MG63 (cell line): ENCODE measurements at regions not wholly inside any gene's neighbourhood (a gene's known extent, or its start where the extent isn't known, plus 50 kb on each side); places are given as distances from the start of the nearest gene placed in this dataset.

Source experiments
- DNase-seq: peaks from one replicate; pipeline ENCODE4 v3.0.0-alpha.2; 2020
- H3K27me3 ChIP-seq: fragments of 250-450 bp; sonication (Bioruptor Pico); 2 replicates; pipeline ENCODE4 v1.5.1; 2020; ENCODE audit warnings: mild to moderate bottlenecking, moderate library complexity
- H3K36me3 ChIP-seq: fragments of 250-450 bp; sonication (Bioruptor Pico); 2 replicates; pipeline ENCODE4 v1.5.1; 2020; ENCODE audit warnings: mild to moderate bottlenecking, moderate library complexity
- H3K4me3 ChIP-seq: fragments of 250-450 bp; sonication (Bioruptor Pico); 2 replicates; pipeline ENCODE4 v1.5.1; 2020; ENCODE audit warnings: mild to moderate bottlenecking, moderate library complexity
- H3K9me3 ChIP-seq: fragments of 250-450 bp; sonication (Bioruptor Pico); 2 replicates; pipeline ENCODE4 v1.5.1; 2020; ENCODE audit warnings: mild to moderate bottlenecking, moderate library complexity

DNA sequence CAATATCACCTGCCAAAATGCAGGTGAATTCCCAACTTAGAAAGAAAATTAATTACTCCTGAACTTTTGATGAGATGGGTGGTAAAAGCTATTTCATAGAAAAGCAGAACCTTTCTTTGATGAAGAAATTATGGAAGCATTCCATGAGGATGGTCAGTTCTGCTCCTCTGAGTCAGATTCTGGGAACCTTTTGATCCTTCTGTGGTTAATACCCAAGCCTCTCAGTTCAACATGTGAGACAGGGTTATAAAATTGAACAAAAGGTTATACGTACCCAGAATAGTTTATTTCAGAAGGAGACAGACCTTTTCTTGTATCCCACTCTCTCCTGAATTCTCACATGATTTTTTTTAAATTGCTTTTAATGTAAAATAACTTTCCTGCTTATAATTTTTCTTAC lies 767.6 kb upstream of the ADAMTS16 start:
- no peak for DNase-seq
- no peak overlapping the region for H3K4me3 ChIP-seq
- H3K27me3 ChIP-seq: no peaks in the 10 kb centered on the region
- H3K9me3 ChIP-seq: no peaks in the 10 kb centered on the region
- H3K36me3 ChIP-seq: no peaks in the 10 kb centered on the region

DNA sequence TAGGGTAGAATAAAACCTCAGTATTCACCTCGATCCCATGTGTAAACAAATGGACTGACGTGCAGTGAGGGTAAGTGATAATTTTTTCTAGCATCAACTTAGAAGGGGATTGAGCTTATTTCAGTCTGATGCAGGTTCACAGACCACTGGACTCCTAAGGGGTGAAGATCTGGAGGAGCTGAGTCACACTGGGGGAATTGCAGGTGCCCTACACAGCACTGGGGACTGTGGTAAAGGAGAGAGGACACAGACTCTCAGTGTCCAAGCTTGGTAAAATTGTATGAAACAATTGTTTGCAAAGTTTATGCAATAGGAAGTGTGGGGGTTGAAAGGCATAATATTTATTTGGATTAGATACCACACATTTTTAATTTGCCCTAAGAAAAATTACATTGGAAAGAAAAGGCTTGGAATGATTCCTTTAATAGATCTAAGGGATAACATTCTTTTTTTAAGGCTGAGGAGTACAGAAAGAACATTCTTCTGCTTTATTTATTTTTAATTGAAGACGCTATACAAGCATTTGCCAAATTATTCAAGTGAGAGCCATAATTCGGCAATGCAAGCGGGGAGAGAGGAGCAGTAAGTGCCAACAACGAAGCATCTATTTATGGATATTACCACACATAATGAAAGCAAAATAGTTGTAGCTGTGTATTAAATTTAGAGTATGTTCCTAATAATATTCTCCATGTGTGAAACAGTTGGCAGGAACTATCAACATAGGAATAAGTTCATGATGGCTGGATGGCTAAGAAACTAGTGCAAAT lies 766.9 kb upstream of the ADAMTS16 start:
- no peak overlapping the region for H3K4me3 ChIP-seq
- no peak for DNase-seq
- H3K36me3 ChIP-seq: no peaks in the 10 kb centered on the region
- H3K27me3 ChIP-seq: no peaks in the 10 kb centered on the region
- H3K9me3 ChIP-seq: no peaks in the 10 kb centered on the region

DNA sequence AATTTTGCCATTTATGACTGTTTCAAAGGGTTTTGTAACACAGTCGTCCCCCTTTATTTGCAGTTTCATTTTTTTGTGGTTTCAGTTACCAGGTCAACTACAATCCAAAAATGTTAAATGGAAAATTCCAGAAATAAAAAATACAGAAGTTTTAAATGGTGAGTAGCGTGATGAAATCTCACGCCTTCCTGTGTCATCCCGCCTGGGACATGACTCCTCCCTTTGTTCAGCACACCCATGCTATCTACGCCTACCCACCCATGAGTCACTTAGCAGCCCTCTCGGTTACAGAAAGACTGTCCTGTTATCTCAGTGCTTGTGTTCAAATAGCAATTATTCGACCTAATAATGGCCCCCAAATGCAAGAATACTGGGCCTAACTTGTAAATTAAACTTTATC lies 765.3 kb upstream of the ADAMTS16 start:
- no peaks in the 10 kb centered on the region for H3K9me3 ChIP-seq
- no peak for DNase-seq
- no peaks in the 10 kb centered on the region for H3K27me3 ChIP-seq
- no peaks in the 10 kb centered on the region for H3K36me3 ChIP-seq
- H3K4me3 ChIP-seq: no peak overlapping the region

DNA sequence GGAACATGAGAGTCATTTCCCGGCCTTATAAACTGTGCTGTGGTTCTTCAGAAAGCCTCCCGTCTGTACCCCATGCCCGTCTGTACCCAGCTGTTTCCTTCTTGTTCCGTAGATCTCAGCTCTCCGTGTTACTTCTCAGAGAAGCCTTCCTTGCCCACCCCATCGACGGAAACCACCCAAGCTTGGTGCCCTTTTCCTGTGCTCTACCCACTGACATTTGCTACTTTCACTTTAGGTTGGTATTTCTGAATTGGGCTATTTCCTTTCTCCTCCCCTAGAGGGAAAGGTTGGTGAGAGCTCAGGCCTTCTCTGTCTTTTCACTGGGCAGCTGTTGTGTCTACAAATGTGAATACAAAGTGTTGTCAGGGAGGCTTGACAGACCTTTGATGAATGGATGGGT lies 764.5 kb upstream of the ADAMTS16 start:
- Histone ChIP-seq H3K27me3 (no peaks in the 10 kb centered on the region), H3K9me3 (no peaks in the 10 kb centered on the region), H3K36me3 (no peaks in the 10 kb centered on the region), H3K4me3 (no peak overlapping the region)
- DNase-seq: no peak

DNA sequence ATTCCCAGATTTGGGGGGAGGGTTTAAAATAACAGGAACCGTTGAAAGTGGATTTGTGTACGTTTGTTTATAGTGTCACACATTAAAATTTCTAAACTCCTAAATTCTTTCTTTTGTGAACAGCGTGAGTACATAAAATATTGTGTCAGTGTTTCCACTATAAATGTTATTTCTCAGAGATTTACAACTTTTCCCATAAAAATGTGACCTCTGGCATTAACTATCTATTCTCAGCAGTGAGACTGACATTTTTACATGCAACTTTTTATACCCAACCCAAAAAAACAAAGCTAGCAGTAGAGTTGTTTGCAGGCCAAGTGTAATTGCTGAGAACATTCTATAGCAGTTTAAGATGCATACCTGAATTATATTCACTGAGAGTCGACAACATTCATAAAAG lies 757.0 kb upstream of the ADAMTS16 start:
- no peaks in the 10 kb centered on the region for H3K36me3 ChIP-seq
- H3K4me3 ChIP-seq: no peak overlapping the region
- H3K27me3 ChIP-seq: no peaks in the 10 kb centered on the region
- DNase-seq: no peak
- H3K9me3 ChIP-seq: no peaks in the 10 kb centered on the region

DNA sequence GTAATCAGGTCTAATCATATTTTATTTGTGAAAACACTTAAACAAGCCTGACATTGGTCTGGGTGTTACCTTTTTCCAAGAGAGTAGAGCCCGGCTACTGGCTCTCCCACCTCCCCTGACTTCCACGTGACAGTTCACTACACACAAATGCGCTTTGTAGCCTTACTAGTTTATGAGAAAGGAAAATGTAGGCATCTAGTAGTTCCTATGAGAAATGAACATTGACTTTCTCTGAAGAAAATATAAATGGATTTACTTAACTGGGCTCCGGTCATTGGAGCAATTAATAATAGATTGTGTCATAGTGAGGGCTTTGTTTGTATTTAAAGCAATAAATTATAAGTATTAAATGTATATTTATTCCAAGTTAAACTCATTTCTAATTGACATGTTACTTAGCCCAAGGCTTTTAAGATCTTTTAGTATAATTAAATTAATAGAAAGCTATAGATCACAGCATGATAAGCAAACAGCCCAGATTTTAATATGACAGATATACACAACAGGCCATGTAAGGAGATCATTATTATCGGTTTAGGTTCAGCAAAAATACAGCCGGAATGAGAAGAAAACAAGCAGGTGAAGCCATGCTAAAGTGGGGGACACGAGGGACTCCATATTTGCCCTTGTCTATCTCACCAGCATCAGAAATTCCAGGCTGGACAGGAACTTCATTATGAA lies 756.5 kb upstream of the ADAMTS16 start:
- no peaks in the 10 kb centered on the region for H3K9me3 ChIP-seq
- H3K27me3 ChIP-seq: no peaks in the 10 kb centered on the region
- no peaks in the 10 kb centered on the region for H3K36me3 ChIP-seq
- no peak overlapping the region for H3K4me3 ChIP-seq
- no peak for DNase-seq

DNA sequence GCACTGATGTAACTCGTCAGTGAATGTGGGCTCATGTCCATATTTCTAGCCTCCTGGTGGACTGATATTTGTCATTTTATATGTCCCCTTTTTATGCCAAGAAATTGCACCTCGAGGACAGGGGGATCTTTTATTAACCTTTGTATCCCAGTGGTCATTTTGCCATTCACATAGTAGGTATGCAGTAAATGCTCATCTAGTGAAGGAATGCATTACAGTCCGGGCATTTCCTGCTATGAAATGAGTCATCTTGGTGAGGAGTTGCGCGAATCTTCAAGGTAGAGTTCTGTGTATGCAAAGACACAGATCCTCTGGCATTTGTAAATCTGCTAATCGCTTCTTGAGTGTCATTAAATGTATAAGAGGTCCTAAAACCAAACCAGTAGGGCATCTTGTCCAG lies 755.5 kb upstream of the ADAMTS16 start:
- DNase-seq: no peak
- Histone ChIP-seq H3K27me3 (no peaks in the 10 kb centered on the region), H3K9me3 (no peaks in the 10 kb centered on the region), H3K4me3 (no peak overlapping the region), H3K36me3 (no peaks in the 10 kb centered on the region)

DNA sequence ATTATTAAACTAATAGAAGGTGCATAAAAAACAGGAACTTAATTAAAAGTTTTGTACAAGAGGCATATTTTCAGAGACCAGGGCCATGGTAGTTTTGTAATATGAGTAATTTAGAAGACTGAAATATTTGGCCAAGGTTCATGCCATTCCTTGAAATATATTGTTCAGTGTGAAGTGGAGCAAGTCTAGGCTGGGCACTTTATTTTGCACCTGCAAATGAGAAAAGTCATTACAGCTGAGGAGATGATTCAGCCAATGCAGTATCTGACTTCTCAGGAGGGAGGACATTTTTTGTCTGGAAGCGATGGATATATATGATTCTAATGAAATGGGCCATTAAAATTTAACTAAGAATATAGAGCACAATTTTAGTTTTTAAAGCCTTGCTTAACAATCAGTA lies 754.0 kb upstream of the ADAMTS16 start:
- Histone ChIP-seq H3K36me3 (no peaks in the 10 kb centered on the region), H3K27me3 (no peaks in the 10 kb centered on the region), H3K9me3 (no peaks in the 10 kb centered on the region), H3K4me3 (no peak overlapping the region)
- DNase-seq: no peak

DNA sequence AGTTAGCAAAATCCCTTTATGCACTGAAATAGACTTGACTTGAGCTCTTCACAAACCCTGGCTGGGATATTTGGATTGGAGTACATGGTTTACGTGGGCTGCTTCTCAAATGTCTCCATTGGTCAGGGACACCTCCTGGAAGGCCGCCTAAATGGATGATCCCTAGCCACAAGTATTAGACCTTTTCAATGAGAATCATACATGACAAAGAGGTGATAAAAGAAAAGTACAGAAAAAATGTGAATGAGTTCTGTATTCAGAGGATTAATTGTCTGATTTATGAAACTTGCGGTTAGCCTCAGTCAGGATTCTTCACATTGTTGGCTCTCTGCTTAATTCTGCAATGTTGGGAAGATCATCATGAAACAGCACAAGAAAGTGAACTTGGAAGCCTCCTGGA lies 752.8 kb upstream of the ADAMTS16 start:
- Histone ChIP-seq H3K27me3 (no peaks in the 10 kb centered on the region), H3K36me3 (no peaks in the 10 kb centered on the region), H3K4me3 (no peak overlapping the region), H3K9me3 (no peaks in the 10 kb centered on the region)
- no peak for DNase-seq

DNA sequence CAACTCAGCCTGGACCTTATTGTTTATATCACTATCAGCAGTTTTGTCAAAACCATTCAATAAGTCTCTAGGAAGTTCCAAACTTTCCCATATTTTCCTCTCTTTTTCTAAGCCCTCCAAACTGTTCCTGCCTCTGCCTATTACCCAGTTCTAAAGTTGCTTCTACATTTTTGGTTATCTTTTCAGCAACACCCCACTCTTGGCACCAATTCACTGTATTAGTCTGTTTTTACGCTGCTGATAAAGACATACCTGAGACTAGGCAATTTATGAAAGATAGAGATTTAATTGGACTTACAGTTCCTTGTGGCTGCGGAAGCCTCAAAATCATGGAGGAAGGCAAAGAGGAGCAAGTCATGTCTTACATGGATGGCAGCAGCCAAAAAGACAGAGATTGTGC lies 744.4 kb upstream of the ADAMTS16 start:
- H3K9me3 ChIP-seq: no peaks in the 10 kb centered on the region
- no peak overlapping the region for H3K4me3 ChIP-seq
- no peak for DNase-seq
- peaks cover 3% of the 10 kb centered on the region; the same call in 1 of the 2 replicates for H3K27me3 ChIP-seq
- no peaks in the 10 kb centered on the region for H3K36me3 ChIP-seq

DNA sequence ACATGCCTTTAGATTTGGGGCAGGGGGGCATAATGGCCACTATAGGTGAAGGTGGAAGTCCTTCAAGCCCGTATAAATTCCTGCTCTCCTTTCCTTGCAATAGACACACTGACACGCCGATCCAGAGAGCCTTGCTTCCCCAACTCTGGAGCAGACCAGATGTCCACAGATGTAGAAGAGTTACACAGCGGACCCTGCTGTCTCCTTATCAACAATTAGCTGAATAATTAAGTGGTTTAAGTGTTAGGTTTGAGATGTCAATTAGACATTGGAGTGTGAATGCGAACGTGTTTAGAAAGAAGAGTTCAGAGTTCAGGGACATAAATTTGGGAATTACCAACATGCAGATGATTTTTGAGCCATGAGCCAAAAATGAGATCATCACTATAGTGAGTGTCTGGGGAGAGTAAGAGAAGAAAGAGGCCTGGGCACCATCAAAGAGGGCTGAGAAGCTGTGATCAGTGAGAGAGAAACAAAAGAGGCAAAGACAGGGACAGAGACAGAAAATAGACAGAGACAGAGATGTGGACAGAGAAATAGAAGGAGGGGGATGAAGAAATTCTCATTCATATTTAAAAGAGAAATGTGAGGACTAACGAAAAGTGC lies 734.4 kb upstream of the ADAMTS16 start:
- Histone ChIP-seq H3K36me3 (no peaks in the 10 kb centered on the region), H3K9me3 (no peaks in the 10 kb centered on the region), H3K4me3 (no peak overlapping the region), H3K27me3 (no peaks in the 10 kb centered on the region)
- no peak for DNase-seq

DNA sequence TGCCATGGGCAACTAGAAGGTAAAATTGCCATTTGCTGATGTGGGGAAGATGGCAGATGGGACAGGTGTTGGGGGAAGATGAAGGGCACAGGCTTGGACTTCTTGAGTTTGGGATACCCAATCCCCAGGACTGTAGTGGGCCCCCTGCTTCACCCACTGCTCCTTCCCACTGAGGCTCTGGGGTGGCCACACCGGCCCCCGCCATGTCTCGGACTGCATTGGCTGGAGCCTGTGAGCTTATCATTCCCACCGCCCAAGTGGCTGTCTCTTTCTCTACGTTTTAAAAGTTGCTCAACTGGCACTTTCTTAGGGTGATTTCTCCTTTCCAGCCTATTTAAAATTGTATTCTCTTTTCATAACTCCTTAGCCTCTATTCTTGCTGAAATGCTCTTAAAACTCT lies 730.0 kb upstream of the ADAMTS16 start:
- no peak for DNase-seq
- Histone ChIP-seq H3K4me3 (no peak overlapping the region), H3K27me3 (no peaks in the 10 kb centered on the region), H3K9me3 (no peaks in the 10 kb centered on the region), H3K36me3 (no peaks in the 10 kb centered on the region)

DNA sequence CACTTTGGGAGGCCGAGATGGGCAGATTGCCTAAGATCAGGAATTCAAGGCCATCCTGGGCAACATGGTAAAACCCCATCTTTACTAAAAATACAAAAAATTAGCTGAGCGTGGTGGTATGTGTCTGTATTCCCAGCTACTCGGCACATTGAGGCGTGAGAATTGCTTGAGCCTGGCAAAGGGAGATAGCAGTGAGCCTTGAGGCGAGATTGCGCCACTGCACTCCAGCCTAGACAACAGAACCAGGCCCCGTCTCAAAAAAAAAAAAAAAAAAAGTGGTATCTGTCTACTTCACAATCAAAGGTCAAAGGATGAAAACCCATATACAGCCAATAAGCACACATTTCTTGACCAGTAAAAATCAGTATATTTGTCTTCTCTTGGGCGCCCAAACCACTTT lies 728.5 kb upstream of the ADAMTS16 start:
- DNase-seq: no peak
- Histone ChIP-seq H3K36me3 (no peaks in the 10 kb centered on the region), H3K4me3 (no peak overlapping the region), H3K27me3 (no peaks in the 10 kb centered on the region), H3K9me3 (no peaks in the 10 kb centered on the region)

DNA sequence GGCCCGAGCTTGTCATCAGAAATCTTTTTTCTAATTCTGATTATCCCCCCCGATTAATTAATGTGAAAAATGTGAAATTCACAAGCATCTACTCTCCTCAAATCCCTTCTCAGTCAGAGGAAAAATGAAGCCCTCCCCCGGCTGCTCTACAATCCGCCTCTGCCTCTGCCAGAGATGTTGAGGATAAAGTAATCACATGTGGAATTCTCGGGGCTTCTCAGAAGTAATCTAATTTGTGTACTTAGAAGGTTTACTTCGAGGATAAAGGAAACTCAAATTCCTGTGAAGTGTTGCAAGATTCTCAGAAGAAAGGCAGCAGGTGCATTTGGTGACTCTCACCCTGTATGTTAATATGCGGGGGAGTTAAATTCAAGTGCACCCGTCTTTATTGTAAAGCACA lies 726.1 kb upstream of the ADAMTS16 start:
- no peak for DNase-seq

DNA sequence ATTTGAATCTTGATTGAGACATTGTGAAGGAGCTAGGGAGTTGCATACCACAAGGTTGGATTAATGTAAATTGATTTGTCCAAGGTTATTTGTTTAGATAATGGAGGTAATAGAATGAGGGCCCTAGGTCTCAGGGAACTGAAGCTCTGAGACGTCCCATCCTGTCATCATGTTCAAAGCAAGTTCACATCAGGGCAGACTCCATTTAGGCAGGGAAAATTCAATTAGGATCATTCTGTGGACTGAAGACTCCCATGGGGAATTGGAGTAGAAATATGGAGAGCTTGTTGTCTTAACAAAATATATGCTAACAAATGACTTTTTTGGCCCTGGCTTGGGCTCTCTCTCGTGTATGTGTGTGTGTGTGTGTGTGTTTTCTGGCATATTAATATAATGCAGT lies 722.0 kb upstream of the ADAMTS16 start:
- Histone ChIP-seq H3K4me3 (no peak overlapping the region), H3K27me3 (no peaks in the 10 kb centered on the region; the same call in 1 of the 2 replicates), H3K36me3 (no peaks in the 10 kb centered on the region), H3K9me3 (no peaks in the 10 kb centered on the region)
- DNase-seq: no peak

More for the DNA sequence above, 726.1 kb upstream of the ADAMTS16 start:
- no peaks in the 10 kb centered on the region for H3K27me3 ChIP-seq
- H3K36me3 ChIP-seq: no peaks in the 10 kb centered on the region
- H3K4me3 ChIP-seq: no peak overlapping the region
- no peaks in the 10 kb centered on the region for H3K9me3 ChIP-seq

DNA sequence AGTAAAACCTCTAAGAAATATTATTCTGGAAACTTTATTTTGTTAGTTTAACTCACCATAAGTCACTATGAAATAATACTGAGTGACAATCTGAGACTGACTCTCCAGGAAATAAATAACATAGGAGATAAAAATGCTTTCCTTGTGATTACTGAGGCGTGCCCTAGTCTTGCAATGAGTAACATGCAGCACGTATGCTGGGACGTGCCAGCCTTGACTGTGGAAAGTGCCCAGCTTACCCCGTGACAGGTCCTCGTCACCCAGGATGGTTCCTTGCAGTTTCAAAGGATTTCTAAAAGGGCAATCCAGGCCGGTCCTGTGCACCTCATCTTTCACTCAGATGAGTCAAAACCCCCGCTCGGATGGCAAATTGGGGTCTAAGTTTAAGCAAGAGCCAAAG lies 720.8 kb upstream of the ADAMTS16 start:
- Histone ChIP-seq H3K4me3 (no peak overlapping the region), H3K36me3 (no peaks in the 10 kb centered on the region), H3K27me3 (no peaks in the 10 kb centered on the region; the same call in 1 of the 2 replicates), H3K9me3 (no peaks in the 10 kb centered on the region)
- DNase-seq: no peak

DNA sequence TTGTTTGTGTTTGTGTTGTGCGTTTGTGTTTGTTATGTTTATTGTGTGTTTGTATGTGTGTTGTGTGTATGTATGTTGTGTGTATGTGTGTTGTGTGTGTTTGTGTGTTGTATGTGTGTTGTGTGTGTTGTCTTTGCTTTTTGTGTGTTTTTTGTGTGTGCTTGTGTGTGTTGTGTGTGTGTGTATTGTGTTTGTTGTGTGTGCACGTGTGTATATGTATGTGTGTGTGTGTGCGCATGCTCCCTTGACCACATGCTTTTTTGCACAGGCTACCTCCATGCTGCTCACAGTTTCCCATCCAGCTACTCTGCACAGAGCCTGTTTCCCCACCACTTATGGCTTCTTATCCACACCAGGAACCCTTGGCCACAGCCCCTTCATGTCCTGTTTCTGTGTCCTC lies 720.0 kb upstream of the ADAMTS16 start:
- no peak overlapping the region for H3K4me3 ChIP-seq
- H3K27me3 ChIP-seq: no peaks in the 10 kb centered on the region; the same call in 1 of the 2 replicates
- H3K36me3 ChIP-seq: no peaks in the 10 kb centered on the region
- H3K9me3 ChIP-seq: no peaks in the 10 kb centered on the region
- DNase-seq: no peak

DNA sequence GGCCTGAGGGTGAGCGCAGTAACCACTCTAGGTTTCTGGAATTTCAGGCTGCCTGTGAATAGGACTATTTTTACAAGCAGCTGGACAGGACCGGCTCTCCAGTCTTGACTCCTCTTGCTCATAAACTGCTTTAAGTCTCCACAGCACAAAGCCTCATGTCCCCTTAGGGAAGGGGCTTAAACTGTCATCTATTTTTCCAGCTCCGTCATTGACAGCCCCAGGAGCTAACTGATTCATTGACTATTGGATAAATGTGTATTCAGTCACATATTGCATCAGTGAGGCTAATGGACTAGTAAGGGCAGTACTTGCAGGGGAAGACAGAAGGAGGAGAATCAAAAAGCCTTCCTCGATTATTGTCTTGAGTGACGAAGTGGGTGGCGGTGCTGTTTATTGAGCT lies 719.4 kb upstream of the ADAMTS16 start:
- Histone ChIP-seq H3K27me3 (no peaks in the 10 kb centered on the region; the same call in 1 of the 2 replicates), H3K36me3 (no peaks in the 10 kb centered on the region), H3K4me3 (no peak overlapping the region), H3K9me3 (no peaks in the 10 kb centered on the region)
- no peak for DNase-seq
